Smooth muscle cell (in vitro differentiated cells): ENCODE measurements at regions not wholly inside any gene's neighbourhood (a gene's known extent, or its start where the extent isn't known, plus 50 kb on each side); places are given as distances from the start of the nearest gene placed in this dataset.

ENCODE experiments used
- DNase-seq: peaks from one replicate; lab custom pipeline; 2025; ENCODE audit not compliant: unreplicated experiment; lab: John Stamatoyannopoulos, UW
- H2AFZ ChIP-seq: fragments of 200-600 bp; sonication (generic); 2 replicates; pipeline ENCODE4 v1.6.0; 2016; ENCODE audit warnings: antibody characterized with exemption, low read depth, mild to moderate bottlenecking
- H3F3A ChIP-seq: fragments of 200-600 bp; sonication (generic); 2 replicates; pipeline ENCODE4 v1.6.0; 2017; ENCODE audit warnings: antibody characterized with exemption, low read depth
- H3K27ac ChIP-seq: fragments of 200-600 bp; sonication (generic); 2 replicates; pipeline ENCODE4 v1.5.1; 2016; ENCODE audit warnings: low read depth, mild to moderate bottlenecking
- H3K27me3 ChIP-seq: fragments of 200-600 bp; sonication (generic); 2 replicates; pipeline ENCODE4 v1.6.1; 2016; ENCODE audit warnings: low read depth, mild to moderate bottlenecking
- H3K36me3 ChIP-seq: fragments of 200-600 bp; sonication (generic); 2 replicates; pipeline ENCODE4 v1.5.1; 2016; ENCODE audit warnings: low read depth
- H3K4me1 ChIP-seq: fragments of 200-600 bp; sonication (generic); 2 replicates; pipeline ENCODE4 v1.5.1; 2016; ENCODE audit warnings: low read depth
- H3K4me2 ChIP-seq: fragments of 200-600 bp; sonication (generic); 2 replicates; pipeline ENCODE4 v1.6.0; 2016; ENCODE audit warnings: mild to moderate bottlenecking
- H3K4me3 ChIP-seq: fragments of 200-600 bp; sonication (generic); 2 replicates; pipeline ENCODE4 v1.5.1; 2016; ENCODE audit warnings: mild to moderate bottlenecking
- H3K79me2 ChIP-seq: fragments of 200-600 bp; sonication (generic); 2 replicates; pipeline ENCODE4 v1.6.0; 2016; ENCODE audit warnings: low read depth, mild to moderate bottlenecking
- H3K9ac ChIP-seq: fragments of 200-600 bp; sonication (generic); 2 replicates; pipeline ENCODE4 v1.6.0; 2016; ENCODE audit warnings: low read depth
- H3K9me3 ChIP-seq: fragments of 200-600 bp; sonication (generic); replicated peaks from 2 replicates; pipeline ENCODE4 v1.5.1; 2016; ENCODE audit warnings: low read depth
- H4K20me1 ChIP-seq: fragments of 200-600 bp; sonication (generic); 2 replicates; pipeline ENCODE4 v1.6.0; 2016; ENCODE audit warnings: low read depth
- CTCF ChIP-seq: fragments of 200-600 bp; sonication (generic); IDR thresholded peaks from 2 replicates; pipeline ENCODE4 v1.5.1; 2017; ENCODE audit warnings: borderline replicate concordance, mild to moderate bottlenecking, antibody characterized with exemption; ENCODE audit not compliant: insufficient read depth, poor library complexity, severe bottlenecking
- WGBS: methylation state at CpG from one replicate; pipeline ENCODE4 v1.1.7; 2016; ENCODE audit warnings: low lambda C conversion rate; 5-methylcytosine and 5-hydroxymethylcytosine counted together

GRCh38 chr9:108688676-108689075 lies 167.1 kb downstream of the ACTL7B start:
- no peaks in the 10 kb centered on the region for H4K20me1 ChIP-seq
- no peak overlapping the region for H3K27ac ChIP-seq
- H3K4me1 ChIP-seq, result no peaks in the 10 kb centered on the region
- no peak overlapping the region for H3K4me2 ChIP-seq
- no peak overlapping the region for H2AFZ ChIP-seq
- H3K4me3 ChIP-seq, result no peak overlapping the region
- WGBS, result 87% methylated on average over 2 of the region's 2 CpGs
- no peaks in the 10 kb centered on the region for H3K27me3 ChIP-seq
- TF ChIP-seq CTCF, result no peak
- no peaks in the 10 kb centered on the region for H3K79me2 ChIP-seq
- H3K9me3 ChIP-seq, result no peaks in the 10 kb centered on the region
- no peaks in the 10 kb centered on the region for H3K36me3 ChIP-seq
- no peak for DNase-seq
- no peak overlapping the region for H3K9ac ChIP-seq
- no peaks in the 10 kb centered on the region for H3F3A ChIP-seq

GRCh38 chr9:108688051-108688450 lies 167.7 kb downstream of the ACTL7B start:
- no peak for TF ChIP-seq CTCF
- Histone ChIP-seq H3K27ac (peak overlapping the region; percentile 83), H3K4me3 (no peak overlapping the region), H4K20me1 (no peaks in the 10 kb centered on the region), H3K36me3 (no peaks in the 10 kb centered on the region), H3K9me3 (no peaks in the 10 kb centered on the region), H3K4me1 (no peaks in the 10 kb centered on the region), H3K9ac (no peak overlapping the region), H3K79me2 (no peaks in the 10 kb centered on the region), H2AFZ (no peak overlapping the region), H3F3A (no peaks in the 10 kb centered on the region), H3K27me3 (no peaks in the 10 kb centered on the region), H3K4me2 (no peak overlapping the region)
- no peak for DNase-seq
- 79% methylated on average over 3 of the region's 3 CpGs for WGBS

- peak overlapping the region; percentile 83 for H3K27ac ChIP-seq
- WGBS, result 67% methylated on average over 8 of the region's 8 CpGs
- H3K4me2 ChIP-seq, result no peak overlapping the region
Measured at GRCh38 chr9:108687006-108687987, 168.5 kb downstream of the ACTL7B start.

More at GRCh38 chr9:108687006-108687987, 168.5 kb downstream of the ACTL7B start:
- Histone ChIP-seq H3K27me3 (no peaks in the 10 kb centered on the region), H3F3A (no peaks in the 10 kb centered on the region), H3K9ac (peak overlapping the region; percentile 67), H3K36me3 (no peaks in the 10 kb centered on the region), H3K9me3 (no peaks in the 10 kb centered on the region), H3K4me3 (no peak overlapping the region), H4K20me1 (no peaks in the 10 kb centered on the region), H3K79me2 (no peaks in the 10 kb centered on the region), H3K4me1 (no peaks in the 10 kb centered on the region), H2AFZ (no peak overlapping the region)
- TF ChIP-seq CTCF, result no peak
- DNase-seq, result no peak
